Vagina (tissue), 2 donors: ENCODE measurements at regions not wholly inside any gene's neighbourhood (a gene's known extent, or its start where the extent isn't known, plus 50 kb on each side); places are given as distances from the start of the nearest gene placed in this dataset.

Source experiments
- POLR2AphosphoS5 ChIP-seq, 2 donors: sonication (generic); formaldehyde crosslinking; IDR thresholded peaks; one replicate each; pipeline ENCODE4 v1.9.0; 2017; ENCODE audit warnings: antibody characterized with exemption in 2 of 2, mild to moderate bottlenecking in 2 of 2, low read depth in 1 of 2; ENCODE audit not compliant: insufficient read depth in 1 of 2
- TF ChIP-seq, protein P1 (sequence below), 3 experiments: fragments of 450-650 bp in 2 of 3; fragments of 200-600 bp in 1 of 3; sonication (generic) in 1 of 3; IDR thresholded peaks; one replicate each; pipeline ENCODE4 v1.5.1; 2017 to 2019; ENCODE audit warnings: antibody characterized with exemption in 3 of 3, mild to moderate bottlenecking in 2 of 3, moderate library complexity in 2 of 3

DNA sequence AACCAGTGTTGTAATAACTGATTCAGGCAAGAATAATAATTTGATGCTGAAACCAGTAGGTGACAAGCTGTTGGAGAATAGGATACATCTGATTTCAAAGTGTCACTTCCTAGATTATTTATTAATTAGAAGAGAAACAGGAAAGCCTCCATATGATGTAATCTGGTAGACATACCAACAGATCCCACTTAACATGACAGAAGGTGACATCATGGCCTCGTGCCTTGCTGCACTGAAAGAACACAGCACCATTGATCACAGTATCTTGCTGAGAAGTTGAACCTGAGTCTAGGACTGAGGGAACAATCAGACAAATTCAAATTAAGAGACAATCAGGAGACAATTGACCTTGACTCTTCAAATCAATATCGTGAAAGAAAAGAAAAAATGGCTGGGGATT is 131.6 kb upstream of the DLGAP1 start:
- TF ChIP-seq, protein P1, sequence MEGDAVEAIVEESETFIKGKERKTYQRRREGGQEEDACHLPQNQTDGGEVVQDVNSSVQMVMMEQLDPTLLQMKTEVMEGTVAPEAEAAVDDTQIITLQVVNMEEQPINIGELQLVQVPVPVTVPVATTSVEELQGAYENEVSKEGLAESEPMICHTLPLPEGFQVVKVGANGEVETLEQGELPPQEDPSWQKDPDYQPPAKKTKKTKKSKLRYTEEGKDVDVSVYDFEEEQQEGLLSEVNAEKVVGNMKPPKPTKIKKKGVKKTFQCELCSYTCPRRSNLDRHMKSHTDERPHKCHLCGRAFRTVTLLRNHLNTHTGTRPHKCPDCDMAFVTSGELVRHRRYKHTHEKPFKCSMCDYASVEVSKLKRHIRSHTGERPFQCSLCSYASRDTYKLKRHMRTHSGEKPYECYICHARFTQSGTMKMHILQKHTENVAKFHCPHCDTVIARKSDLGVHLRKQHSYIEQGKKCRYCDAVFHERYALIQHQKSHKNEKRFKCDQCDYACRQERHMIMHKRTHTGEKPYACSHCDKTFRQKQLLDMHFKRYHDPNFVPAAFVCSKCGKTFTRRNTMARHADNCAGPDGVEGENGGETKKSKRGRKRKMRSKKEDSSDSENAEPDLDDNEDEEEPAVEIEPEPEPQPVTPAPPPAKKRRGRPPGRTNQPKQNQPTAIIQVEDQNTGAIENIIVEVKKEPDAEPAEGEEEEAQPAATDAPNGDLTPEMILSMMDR (IDR thresholded peaks at IDR 0.05), result no peak
- TF ChIP-seq POLR2AphosphoS5 (IDR thresholded peaks at IDR 0.05; ENCODE audit: insufficient read depth in 1 of 2, low read depth in 1 of 2), result no peak
